ENCODE measurements at regions not wholly inside any gene's neighbourhood (a gene's known extent, or its start where the extent isn't known, plus 50 kb on each side); places are given as distances from the start of the nearest gene placed in this dataset.

DNA sequence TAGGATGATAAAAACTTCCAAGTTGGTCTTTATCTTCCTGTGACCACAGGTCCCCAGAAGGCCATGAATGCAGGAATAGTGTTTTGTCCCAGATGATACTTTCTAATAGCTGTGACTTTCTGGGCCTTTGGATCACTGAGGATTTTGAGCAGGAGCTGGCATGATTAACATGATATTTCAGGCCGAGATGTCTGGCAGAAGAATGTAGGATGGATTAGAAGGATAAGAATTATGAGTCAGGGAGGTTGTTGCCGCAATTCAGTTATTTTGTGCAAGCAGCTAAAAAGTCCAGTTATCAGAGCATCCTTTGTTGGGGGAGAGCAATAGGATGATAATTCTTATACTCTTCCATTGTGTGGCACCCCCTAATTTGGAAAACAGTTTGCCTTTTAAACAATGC lies 189.7 kb downstream of the PSAT1 start:
- TF ChIP-seq, protein P1, sequence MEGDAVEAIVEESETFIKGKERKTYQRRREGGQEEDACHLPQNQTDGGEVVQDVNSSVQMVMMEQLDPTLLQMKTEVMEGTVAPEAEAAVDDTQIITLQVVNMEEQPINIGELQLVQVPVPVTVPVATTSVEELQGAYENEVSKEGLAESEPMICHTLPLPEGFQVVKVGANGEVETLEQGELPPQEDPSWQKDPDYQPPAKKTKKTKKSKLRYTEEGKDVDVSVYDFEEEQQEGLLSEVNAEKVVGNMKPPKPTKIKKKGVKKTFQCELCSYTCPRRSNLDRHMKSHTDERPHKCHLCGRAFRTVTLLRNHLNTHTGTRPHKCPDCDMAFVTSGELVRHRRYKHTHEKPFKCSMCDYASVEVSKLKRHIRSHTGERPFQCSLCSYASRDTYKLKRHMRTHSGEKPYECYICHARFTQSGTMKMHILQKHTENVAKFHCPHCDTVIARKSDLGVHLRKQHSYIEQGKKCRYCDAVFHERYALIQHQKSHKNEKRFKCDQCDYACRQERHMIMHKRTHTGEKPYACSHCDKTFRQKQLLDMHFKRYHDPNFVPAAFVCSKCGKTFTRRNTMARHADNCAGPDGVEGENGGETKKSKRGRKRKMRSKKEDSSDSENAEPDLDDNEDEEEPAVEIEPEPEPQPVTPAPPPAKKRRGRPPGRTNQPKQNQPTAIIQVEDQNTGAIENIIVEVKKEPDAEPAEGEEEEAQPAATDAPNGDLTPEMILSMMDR (IDR thresholded peaks at IDR 0.05), result no peak
- no peak for TF ChIP-seq EP300 (IDR thresholded peaks at IDR 0.05)

Data from stomach (tissue), 4 donors.